GM21737 (cell line): ENCODE measurements at regions not wholly inside any gene's neighbourhood (a gene's known extent, or its start where the extent isn't known, plus 50 kb on each side); places are given as distances from the start of the nearest gene placed in this dataset.
"Not testable (repeated sequence)": the region's sequence is repeated elsewhere in the genome, so short reads cannot be mapped to it uniquely, and the experiment has no call there.

ENCODE experiments used
- ATAC-seq: cut with Tn5 transposase; IDR thresholded peaks from one replicate; pipeline ENCODE4 v1.9.1; 2021; ENCODE audit warnings: mild to moderate bottlenecking, moderate library complexity; ENCODE audit not compliant: unreplicated experiment

DNA sequence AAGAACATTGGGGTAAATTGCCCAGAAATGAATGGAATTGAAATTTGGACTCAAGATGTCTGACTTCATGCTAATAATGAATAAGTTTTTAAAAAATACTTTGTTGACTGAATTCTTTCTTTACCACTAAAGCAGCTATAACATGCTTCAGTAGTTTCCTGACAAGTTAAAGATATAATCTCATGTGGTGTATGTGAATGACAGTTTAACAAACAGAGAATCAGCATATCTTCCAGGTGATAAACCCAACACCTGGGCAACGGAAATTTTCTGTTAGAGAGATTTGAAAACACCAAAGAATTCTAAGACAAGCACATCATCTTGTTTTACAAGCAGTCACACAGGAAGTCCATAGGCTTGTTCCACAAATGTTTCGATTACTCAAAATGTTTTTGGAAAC lies 372.6 kb upstream of the VRK2 start:
- no peak for ATAC-seq

DNA sequence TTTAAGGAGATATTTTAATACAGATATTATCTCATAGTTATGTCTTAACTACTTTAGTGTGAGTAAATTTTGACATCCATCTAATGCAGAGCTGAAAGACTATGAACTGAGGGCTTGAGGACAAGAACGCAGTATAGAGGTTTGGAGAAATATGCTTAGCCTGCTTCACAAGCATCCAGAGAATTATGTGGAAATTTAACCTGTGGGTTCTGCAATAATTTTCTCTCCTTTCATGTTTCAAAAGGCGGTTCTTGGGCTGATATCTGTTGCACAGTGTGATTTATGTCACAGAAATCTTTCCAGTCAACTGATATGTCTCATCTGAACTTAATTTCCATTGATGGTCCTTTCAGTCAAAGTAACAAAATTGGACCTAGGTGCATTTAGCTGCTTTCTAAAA lies 371.9 kb upstream of the VRK2 start:
- ATAC-seq = no peak

DNA sequence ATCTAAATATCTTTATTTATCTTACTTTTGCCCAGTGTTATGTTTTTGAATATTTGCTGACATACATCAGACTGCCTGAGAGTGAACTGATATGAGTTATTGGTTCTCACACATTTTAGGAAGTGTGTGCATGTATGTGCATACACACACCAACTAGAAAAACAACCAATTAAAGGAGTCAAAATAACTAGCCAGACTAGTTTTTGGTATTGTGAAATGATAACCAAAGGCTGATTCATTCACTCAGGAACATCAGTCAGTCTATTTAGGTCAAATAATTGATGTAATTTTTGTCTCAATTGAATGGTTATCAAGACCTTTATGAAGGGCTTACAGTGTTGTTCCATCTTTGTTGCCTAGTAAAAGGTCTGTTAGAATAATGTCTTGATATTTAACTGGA lies 369.3 kb upstream of the VRK2 start:
- no peak for ATAC-seq

DNA sequence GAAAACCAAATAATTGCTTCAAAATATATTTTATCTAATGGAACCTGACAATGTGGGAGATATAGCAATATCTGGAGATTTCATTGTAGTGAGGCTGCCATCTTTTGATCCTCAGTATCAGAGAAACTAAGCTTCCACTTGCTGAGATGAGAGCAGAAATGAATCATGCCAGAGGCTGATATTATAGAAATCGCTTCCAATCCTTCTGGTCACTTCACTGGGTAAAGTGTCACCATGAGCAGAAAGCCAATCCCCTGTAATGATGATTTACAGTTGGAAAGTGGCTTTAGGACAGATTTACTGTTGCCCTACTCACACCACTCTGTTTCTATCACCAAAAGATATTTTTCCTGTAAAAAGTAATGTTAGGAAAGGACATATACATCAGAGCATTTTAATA lies 365.0 kb upstream of the VRK2 start:
- ATAC-seq = no peak

DNA sequence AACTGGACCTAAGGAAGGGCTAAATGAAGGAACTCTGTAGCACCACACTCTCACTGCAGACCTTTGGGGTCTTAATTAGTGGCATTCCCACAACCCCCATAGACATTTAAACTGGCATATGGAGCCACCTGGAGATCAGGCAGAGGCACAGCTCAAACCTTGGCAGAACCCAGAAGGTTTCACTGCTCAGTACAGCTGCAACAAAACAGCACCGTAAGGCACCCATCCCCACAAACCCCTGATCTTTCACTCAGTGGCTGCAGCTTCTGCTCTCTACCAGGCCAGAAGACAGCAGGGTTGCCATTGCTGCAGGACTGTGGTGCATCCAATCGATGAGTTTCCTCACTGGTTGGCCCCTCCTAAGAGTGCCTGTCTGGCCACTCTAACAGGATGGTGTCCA lies 361.6 kb upstream of the VRK2 start:
- no peak for ATAC-seq

DNA sequence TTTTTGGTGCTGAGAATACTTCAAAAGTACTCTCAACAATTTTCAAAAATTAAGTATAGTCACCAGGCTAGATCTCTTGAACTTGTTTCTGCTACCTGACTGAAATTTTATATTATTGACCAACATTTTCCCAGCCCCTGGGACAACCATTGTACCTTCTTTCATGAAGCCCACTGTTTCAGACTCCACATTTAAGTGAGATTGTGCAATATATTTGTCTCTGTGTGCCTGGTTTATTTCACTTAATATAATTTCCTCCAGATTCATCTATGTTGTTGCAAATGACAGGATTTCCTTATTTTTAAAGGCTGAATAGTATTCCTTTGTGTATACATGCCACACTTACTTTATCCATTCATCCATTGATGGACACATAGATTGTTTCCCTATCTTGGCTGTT lies 354.2 kb upstream of the VRK2 start:
- ATAC-seq = no peak

DNA sequence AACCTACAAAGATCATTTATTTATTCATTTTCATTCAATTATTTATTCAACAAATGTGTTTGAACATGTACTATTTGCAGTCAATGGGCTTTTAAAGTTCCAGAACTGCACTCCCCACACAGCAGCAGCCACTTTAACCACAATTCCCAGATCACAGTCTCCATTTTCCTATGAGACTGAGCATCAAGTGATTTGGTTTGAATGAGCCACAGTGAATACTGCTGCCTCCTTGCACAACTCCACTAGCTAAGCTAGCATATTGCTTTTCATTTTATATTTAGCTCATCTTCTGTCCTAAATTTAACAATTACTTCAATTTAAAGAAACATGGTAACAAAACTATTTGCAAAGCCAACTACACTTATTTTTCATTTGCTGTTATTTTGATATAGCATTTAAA lies 353.4 kb upstream of the VRK2 start:
- no peak for ATAC-seq

DNA sequence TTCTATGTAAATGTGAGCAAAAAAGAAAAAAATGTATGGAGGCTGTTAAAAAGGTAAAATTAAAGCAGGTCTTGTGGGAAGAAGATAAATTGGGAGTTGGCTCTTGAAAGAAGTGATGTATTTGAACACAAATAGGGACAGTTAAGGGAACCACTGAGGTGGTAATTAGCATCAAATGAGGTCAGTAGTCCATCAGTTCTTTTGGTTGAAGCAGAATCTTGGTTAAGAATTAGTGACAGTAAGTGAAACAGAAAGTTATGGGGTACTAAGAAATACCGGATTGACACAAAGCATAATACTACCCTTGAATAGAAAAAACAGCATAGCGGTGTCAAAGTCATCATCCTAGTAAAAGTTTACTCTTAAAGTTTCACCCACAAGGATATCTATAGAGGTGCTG lies 352.6 kb upstream of the VRK2 start:
- ATAC-seq = no peak

DNA sequence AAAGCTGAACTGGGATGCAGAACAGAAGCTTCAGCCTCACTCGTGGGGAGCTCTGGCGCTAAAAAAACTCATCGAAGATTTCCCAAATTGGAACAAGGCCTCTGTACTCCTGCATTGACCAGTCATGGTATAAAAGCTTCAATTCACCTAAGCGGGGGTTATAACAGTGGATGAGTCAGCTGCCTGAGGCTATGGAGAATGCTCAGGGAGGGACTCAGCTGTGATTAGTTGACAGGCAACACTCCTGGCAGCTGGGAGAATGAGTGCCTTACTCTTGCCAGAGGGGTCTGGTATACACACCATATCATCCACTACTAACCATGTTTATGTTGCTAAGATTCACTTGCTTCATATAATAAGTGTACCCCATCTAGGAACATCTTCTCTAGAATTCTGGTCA lies 350.6 kb upstream of the VRK2 start:
- ATAC-seq = no peak

DNA sequence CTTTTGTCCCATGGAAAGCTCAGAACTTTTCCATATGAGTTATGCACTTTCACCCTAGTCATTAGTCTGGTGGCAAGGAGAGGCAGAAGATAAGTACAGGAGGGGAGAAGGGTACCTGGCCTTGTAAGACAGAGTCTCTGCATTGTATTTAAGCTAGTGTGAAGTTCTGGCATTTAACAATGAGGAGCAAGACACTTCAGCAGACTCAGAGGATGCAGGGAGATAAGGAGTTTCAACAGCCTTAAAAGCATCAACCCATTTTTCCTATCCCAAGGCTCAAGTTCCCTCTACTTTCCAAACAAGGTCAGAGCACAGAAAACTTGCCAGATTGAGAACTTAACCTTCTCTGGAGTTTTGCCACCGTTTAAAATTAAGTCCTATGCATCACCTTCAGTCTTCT lies 348.2 kb upstream of the VRK2 start:
- no peak for ATAC-seq

DNA sequence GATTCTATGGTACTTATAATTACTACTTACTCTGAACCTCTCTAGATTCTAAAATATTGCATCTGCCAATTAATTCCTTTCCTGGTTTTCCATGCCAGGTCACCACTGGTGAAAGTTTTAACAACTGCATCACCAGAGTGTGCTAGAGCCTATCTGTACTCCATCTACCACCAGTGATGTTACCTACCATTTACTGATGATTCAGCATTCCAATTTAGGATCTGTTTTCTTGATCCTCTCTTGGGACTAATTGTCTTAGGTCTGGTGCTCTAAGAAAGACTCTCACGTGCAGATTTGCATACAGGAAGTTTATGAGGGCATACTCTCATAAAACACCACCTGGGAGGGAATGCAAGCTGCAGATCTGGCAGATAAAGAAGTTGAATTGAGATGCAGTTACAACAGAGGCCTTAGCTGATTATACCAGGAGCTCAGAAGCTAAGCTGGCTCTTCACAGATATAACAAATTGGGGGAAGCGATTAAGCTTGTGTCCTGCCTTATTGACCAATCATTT lies 347.6 kb upstream of the VRK2 start:
- no peak for ATAC-seq

DNA sequence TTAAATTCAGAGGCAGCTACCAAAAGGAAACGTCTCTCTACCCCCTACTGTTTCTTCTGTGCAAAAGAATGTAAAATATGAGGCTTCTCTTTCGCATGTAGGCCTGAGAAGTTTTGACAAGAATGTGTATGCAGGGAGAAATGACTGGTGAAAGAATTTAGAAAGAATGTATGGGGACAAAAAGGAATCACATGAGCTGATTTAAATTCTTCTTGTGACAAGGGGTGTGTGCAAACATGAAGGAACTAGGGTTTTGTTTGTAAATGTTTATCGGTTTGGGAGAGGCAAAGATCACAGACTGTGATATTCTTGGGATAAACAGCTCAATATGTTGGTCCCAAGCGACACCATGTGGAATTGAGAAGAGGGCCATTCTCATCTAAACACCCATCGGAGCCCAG lies 345.2 kb upstream of the VRK2 start:
- ATAC-seq = no peak

DNA sequence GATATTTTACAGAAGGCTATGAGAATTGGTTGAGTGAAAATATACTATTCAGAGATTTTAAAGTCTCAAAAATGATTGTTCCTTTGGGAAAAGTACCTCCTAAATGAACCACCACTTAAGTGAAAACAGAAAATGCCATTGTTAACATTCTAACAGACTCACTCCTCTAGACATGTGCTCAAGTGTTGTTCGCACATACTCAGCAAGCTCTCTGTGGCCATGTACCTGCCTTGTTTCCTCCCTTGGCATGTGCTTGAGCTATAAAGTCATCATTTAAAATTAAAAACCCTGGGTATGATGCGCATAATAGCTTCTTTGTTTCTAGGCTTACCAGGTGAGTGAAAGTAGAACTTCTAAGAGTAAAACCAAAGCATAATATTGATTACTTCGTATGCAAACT lies 343.2 kb upstream of the VRK2 start:
- ATAC-seq = no peak

DNA sequence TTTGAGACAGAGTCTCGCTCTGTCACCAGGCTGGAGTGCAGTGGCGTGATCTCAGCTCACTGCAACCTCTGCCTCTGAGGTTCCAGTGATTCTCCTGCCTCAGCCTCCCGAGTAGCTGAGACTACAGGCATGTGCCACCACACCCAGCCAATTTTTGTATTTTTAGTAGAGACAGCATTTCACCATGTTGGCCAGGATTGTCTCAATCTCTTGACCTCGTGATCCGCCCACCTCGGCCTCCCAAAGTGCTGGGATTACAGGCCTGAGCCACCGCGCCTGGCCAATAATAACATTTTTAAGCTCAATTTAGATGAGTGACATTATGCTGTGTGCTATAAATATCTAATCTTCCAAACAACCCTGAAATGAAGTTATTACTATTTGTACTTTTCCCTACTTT lies 338.8 kb upstream of the VRK2 start:
- ATAC-seq = not testable (repeated sequence)

DNA sequence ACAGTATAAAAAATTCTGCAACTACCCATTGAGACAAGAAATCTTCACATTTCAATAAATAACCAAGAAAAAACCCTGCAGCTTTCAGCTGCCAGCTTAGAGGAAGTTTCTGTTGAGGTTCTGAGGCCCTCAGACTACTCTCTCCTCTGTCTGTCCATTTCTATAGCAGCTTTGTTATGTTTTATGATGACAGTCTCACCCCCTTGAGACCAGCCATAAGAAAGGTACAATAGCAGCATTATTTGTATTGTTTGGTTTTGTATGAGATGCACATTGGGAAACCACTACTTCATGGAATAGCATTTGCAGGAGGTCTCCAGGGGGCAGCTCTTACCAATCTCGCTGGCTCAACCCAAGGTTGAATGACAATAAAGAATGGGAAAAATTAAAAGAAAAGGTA lies 334.6 kb upstream of the VRK2 start:
- no peak for ATAC-seq

DNA sequence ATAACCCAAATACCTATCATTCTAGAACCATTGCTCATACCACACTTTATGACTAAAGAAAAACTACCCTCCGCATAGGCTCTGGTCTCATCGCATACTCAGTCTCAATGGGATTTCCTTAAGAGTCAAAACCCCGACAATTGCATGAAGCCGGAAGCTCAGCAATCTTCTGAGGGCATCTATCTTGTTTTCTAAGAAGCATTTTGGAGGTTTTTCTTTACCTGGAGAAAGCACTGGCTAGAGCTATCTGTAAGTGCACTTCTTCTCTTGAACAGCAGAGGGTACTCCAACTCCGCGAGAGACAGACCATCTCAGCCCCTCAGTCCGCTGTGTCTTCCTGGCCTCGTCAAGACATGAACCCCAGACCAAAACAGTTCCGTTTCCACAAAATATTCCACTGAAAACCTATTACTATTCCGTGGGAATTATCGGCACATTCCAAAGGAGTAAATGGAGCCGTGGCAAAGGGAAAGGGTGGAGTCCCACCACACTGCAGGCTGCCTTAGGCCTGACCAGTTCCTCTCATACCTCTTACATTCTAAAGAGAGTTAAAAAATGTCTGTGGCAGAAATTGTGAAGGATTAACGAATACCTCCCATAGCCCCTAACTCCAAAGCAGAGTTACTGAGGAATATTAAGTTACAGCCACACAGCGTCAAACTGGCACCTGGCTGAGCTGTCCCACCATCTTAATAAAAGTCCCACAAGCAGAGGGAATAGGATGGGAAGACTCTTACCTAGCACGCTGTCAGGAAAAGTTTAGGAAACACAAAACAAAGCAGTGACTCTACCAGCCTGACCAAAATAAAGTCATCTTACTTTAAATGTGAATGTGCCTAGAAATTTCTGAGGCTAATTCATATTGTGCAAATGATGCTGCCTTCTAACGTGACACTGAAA lies 325.6 kb upstream of the VRK2 start:
- peak; percentile 99 for ATAC-seq

DNA sequence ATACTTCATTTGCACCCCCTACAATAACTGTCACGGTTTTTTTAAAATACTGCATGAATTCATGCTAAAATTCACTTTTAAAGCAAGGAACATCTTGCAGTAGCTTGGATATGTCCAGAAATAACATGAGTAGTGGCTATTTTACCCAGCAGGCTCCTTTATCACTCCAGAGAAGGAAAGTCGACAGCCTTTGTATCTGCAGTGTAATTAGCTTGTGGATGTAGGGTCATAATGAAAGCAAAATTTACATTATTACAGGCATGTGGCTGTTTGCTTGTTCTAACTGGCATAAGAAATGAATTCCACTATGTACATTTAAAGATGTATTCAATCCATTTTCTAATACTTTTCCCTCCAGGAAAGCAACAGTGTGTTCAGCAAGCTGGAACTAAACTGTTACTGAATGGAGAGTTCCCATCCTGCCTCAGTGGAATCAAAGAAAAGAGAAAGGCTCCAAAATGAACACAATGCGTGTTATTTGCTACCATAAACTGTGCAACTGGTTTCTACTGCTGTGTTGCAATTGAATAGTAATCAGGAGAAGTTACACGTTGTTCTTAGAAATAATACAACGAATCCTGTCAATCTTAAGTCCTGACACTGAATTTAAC lies 321.2 kb upstream of the VRK2 start:
- no peak for ATAC-seq

DNA sequence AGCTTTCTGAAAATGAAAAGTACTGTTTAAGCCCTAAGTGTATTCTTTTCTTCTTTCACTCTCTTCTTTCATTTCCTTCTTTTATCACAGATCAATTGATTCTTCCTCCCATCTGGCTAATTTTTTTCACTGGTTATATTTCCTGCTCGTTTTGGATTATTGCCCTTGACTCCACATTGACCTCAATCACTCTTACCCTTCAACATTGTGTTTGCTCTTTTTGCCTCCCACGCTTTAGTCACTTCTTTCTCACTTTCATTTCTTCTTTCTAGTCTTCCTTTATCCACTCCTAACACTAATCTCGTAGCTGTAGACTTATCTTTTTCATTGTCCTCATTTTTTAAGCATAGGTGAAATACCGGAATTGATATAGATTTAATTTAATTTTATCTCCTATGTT lies 320.3 kb upstream of the VRK2 start:
- ATAC-seq = no peak

DNA sequence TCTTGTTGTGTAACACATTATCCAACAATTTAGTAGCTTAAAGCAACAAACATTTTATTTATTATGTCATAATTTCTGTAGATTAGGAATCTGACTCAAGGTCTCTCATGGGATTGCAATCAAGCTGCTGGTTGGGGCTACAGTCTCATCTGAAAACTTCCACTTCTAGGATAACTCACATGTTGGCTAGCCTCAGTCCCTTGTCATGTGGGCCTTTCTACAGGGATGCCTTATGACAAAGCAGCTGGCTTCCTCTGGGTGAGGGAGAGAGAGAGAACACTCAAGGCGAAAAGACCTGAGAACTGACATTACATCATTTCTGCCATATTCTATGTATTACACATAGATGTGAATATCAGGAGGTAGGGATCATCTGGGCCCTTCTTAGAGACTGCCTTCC lies 317.9 kb upstream of the VRK2 start:
- ATAC-seq = no peak

DNA sequence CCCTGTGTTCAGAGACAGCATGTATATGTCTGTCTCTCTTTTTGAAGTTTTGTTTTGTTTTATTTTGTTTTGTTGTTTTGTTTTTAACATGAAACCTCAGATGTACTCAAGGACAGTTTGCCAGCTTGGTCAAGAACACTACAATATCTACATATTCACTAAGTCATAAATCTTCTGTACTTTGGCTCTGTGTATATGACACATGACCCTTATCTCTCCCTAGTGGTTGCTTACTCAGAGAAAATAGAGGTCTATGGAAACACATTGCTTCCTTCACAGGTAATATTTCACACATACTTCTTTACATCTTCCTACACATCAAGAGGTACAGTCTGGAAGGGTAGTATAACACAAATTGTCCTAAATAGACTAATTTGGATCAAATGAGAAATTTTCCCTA lies 312.6 kb upstream of the VRK2 start:
- ATAC-seq = no peak

DNA sequence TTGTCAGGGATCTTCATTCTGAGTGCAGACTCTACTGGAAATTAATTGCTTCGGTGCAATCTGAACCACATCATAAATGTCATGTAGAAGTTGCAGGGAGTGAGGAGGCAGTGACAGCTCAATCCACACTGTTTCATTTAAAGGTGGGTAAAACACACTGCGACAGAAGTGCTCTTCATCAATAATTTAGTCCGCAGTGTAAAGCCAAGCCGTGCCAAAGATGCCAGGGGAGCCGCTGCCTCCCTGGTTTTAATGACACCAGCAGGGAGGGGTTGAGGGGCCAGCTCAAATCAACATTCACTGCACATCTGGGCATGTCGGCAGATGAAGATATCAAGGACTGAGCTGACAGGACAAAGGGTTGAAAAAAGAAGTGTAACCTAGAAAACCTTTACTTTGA lies 305.7 kb upstream of the VRK2 start:
- ATAC-seq = no peak

DNA sequence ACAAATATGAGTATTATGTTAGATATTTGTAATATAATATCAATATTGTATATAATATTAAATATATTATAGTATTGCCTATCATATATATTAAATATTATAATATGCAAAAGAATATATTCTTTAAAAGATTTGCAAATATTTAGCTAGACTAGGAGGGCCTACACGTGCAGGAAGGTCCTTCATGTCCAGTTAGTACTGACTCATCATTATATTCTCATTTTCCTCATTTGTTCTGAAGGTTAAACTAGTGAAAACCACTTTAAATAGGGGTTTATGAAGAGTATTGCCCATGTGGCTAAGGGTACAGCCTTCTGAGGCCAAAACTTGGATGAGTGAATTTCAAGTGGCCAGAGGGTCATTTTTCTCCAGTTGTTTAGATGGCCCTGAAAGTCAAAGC lies 293.0 kb upstream of the VRK2 start:
- ATAC-seq = no peak

DNA sequence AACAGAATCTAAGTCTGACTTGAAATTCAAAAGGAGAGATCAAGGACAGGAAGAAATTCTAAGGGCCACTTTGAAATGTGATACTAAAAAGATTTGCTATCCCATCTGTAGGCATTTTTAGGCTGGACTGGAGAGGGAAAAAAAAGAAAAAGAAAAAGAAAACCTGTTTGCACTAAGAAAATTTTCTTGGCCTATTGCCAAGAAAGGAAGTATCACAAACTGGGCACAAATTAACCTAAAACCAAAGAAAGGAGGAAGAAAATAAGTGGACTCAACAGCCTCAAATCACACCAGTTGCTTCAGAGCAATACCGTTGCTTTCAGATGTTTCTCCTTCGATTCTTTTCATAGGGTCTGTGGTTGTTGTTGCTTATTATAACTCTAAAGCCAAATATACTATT lies 287.9 kb upstream of the VRK2 start:
- ATAC-seq = no peak
